GM12872 (cell line): ENCODE measurements at regions not wholly inside any gene's neighbourhood (a gene's known extent, or its start where the extent isn't known, plus 50 kb on each side); places are given as distances from the start of the nearest gene placed in this dataset.

Experiments used
- CTCF ChIP-seq: IDR thresholded peaks from 3 replicates; pipeline ENCODE4 v1.5.1; 2011; ENCODE audit warnings: low read depth, mild to moderate bottlenecking, low read length, moderate library complexity; ENCODE audit not compliant: insufficient read depth

GRCh38 chr5:3654515-3654914 is 58.9 kb downstream of the IRX1 start:
- no peak for TF ChIP-seq CTCF

- no peak for TF ChIP-seq CTCF
Observed at GRCh38 chr5:3656803-3657202, 61.2 kb downstream of the IRX1 start.

- TF ChIP-seq CTCF = no peak
Observed at GRCh38 chr5:3657364-3658022, 61.9 kb downstream of the IRX1 start.

- TF ChIP-seq CTCF = no peak
Observed at GRCh38 chr5:3658929-3659328, 63.3 kb downstream of the IRX1 start.

- no peak for TF ChIP-seq CTCF
Observed at GRCh38 chr5:3659907-3660306, 64.3 kb downstream of the IRX1 start.

- no peak for TF ChIP-seq CTCF
Observed at GRCh38 chr5:3660630-3661029, 65.0 kb downstream of the IRX1 start.

GRCh38 chr5:3661755-3662296 is 66.2 kb downstream of the IRX1 start:
- no peak for TF ChIP-seq CTCF
